GM12892 (cell line): ENCODE measurements at regions not wholly inside any gene's neighbourhood (a gene's known extent, or its start where the extent isn't known, plus 50 kb on each side); places are given as distances from the start of the nearest gene placed in this dataset.

Experiments used
- POLR2A ChIP-seq: IDR thresholded peaks from 2 replicates; pipeline ENCODE4 v1.6.1; 2011; ENCODE audit warnings: low read depth, low read length, control low read depth
- POLR2AphosphoS5 ChIP-seq: IDR thresholded peaks from 2 replicates; pipeline ENCODE4 v1.6.1; 2011; ENCODE audit warnings: low read depth, low read length, control low read depth

DNA sequence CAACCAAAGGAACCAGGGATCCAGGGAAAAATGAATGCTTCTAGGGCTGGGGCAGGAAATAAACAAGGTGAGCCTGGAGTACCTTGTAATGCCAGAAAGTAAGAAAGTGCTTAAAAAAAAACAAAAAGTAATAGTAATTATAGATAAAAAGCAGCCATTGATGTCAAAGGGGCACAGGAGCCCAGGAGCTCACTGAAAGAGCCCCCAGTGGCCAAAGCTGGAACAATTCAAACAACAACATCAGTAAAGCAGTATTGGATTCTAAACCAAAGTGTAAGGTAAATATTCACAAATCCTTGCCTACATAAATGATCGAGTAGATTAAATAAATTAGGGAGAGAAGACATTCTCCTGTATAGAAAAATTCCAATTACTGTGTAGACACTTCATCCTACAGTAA, 114.3 kb upstream of the ARL4C start:
- TF ChIP-seq POLR2AphosphoS5 (no peak), POLR2A (no peak)
